HUES6 (cell line): ENCODE measurements at regions not wholly inside any gene's neighbourhood (a gene's known extent, or its start where the extent isn't known, plus 50 kb on each side); places are given as distances from the start of the nearest gene placed in this dataset.

Experiments used
- H3K27ac ChIP-seq: 2 replicates; pipeline ENCODE4 v1.7.0; 2013; ENCODE audit warnings: low read depth, mild to moderate bottlenecking, low read length, inconsistent platforms
- H3K27me3 ChIP-seq: 2 replicates; pipeline ENCODE4 v1.6.1; 2013; ENCODE audit warnings: low read length; ENCODE audit not compliant: control insufficient read depth, insufficient read depth
- H3K36me3 ChIP-seq: 2 replicates; pipeline ENCODE4 v1.6.1; 2013; ENCODE audit warnings: low read length; ENCODE audit not compliant: control insufficient read depth, insufficient read depth
- H3K4me1 ChIP-seq: 2 replicates; pipeline ENCODE4 v1.6.1; 2013; ENCODE audit warnings: low read length; ENCODE audit not compliant: control insufficient read depth, insufficient read depth
- H3K4me3 ChIP-seq: 2 replicates; pipeline ENCODE4 v1.5.1; 2013; ENCODE audit warnings: low read depth, low read length
- H3K9ac ChIP-seq: one replicate; pipeline ENCODE4 v1.6.1; 2013; ENCODE audit warnings: mild to moderate bottlenecking, low read length
- H3K9me3 ChIP-seq: 2 replicates; pipeline ENCODE4 v1.6.1; 2013; ENCODE audit warnings: low read depth, low read length; ENCODE audit not compliant: control insufficient read depth, insufficient read depth

GRCh38 chr12:89907659-89908058, 199.0 kb upstream of the ATP2B1 start:
- H3K27me3 ChIP-seq, result no peaks in the 10 kb centered on the region
- no peak overlapping the region for H3K9ac ChIP-seq
- H3K9me3 ChIP-seq, result peaks cover 2% of the 10 kb centered on the region; the same call in 1 of the 2 replicates
- peak overlapping the region; percentile 29; the same call in 1 of the 2 replicates for H3K27ac ChIP-seq
- H3K36me3 ChIP-seq, result no peaks in the 10 kb centered on the region
- no peaks in the 10 kb centered on the region for H3K4me1 ChIP-seq
- no peak overlapping the region for H3K4me3 ChIP-seq

DNA sequence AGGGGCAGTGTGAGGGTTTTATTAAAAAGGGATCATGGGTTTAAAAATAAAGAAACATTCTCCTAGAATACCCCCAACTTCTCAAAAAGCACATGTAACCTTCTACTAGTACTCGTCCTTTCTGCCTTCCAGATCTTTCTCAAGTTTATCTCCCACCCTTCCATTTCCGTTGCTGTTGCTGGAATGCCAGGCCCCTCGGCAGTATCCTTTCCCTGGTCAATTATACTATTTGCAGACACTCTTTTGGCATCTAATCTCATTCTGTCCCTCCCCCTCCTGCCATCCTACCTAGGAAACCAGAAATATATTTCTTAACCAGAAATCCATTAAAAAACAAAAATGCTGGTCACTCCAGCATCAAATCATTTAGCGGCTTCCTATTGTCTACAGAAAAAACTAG, 198.2 kb upstream of the ATP2B1 start:
- Histone ChIP-seq H3K27ac (peak overlapping the region; percentile 29; the same call in 1 of the 2 replicates), H3K4me3 (no peak overlapping the region), H3K36me3 (no peaks in the 10 kb centered on the region), H3K9ac (no peak overlapping the region), H3K27me3 (no peaks in the 10 kb centered on the region), H3K4me1 (no peaks in the 10 kb centered on the region), H3K9me3 (no peaks in the 10 kb centered on the region; the same call in 1 of the 2 replicates)

DNA sequence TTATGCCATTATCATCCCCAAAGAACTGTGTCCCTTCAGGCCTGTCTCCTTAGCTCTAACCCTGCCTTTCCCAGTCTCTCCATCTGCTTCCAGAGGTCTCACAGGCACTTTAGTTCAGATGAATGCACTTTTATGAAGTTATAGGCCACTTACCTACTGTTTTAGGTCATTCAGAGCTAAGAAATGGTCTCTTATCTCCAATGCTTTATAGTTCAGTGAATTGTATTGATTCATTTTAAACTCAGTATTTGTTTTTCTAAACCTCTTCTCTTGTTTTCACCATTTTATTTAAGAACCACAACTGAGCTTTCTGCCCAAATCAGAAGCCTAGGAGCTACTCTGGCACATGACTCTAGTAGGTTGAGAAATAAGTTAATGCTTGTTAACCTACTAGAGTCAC, 197.5 kb upstream of the ATP2B1 start:
- no peak overlapping the region for H3K9ac ChIP-seq
- H3K9me3 ChIP-seq, result no peaks in the 10 kb centered on the region; the same call in 1 of the 2 replicates
- H3K4me3 ChIP-seq, result no peak overlapping the region

DNA sequence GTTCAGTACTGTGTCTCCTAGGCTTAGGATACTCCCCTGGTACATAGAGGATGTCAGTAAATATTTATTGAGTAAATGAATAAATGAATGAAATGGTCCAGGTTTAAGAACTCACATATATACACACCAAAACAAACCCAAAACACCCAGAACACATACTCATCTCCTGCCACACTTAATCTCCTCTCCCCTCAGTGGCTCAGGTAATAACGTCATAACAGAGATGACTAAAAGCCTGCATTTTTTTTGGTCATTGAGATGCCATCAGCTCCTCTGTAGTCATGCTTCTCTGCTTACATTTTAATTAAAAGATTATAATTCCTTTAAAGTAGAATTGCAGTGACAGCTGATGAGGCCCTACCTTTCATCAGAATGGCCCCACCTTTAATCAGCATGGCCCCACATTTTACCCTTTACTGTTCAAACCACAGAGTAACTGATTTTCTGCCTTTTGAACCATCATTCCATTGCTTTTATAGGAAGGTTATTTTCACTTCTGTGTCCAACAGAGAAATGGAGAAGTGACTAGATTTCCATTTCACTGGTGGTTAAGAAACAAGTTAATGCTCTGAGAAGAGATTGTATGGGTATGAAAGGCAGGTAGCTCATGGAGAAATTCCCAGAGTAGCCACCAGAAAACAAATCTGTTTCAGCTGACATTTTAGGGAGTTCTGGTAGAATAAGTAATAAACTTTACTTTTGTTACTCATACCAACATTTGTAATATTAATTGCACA, 193.4 kb upstream of the ATP2B1 start:
- no peak overlapping the region for H3K4me3 ChIP-seq
- no peaks in the 10 kb centered on the region for H3K27me3 ChIP-seq
- no peak overlapping the region for H3K27ac ChIP-seq
- no peaks in the 10 kb centered on the region for H3K36me3 ChIP-seq
- H3K9ac ChIP-seq, result no peak overlapping the region
- H3K4me1 ChIP-seq, result peaks cover 9% of the 10 kb centered on the region
- H3K9me3 ChIP-seq, result no peaks in the 10 kb centered on the region

More for the DNA sequence above, 197.5 kb upstream of the ATP2B1 start:
- no peaks in the 10 kb centered on the region for H3K27me3 ChIP-seq
- H3K27ac ChIP-seq, result no peak overlapping the region
- no peaks in the 10 kb centered on the region for H3K36me3 ChIP-seq
- H3K4me1 ChIP-seq, result no peaks in the 10 kb centered on the region

GRCh38 chr12:89901319-89901718, 192.7 kb upstream of the ATP2B1 start:
- H3K9ac ChIP-seq, result no peak overlapping the region
- H3K27ac ChIP-seq, result no peak overlapping the region
- no peaks in the 10 kb centered on the region for H3K36me3 ChIP-seq
- H3K4me1 ChIP-seq, result peaks cover 9% of the 10 kb centered on the region
- no peak overlapping the region for H3K4me3 ChIP-seq
- no peaks in the 10 kb centered on the region for H3K9me3 ChIP-seq
- no peaks in the 10 kb centered on the region for H3K27me3 ChIP-seq

GRCh38 chr12:89899651-89900050, 191.0 kb upstream of the ATP2B1 start:
- no peaks in the 10 kb centered on the region for H3K9me3 ChIP-seq
- no peak overlapping the region for H3K9ac ChIP-seq
- H3K4me3 ChIP-seq, result no peak overlapping the region
- H3K27me3 ChIP-seq, result no peaks in the 10 kb centered on the region
- peaks cover 9% of the 10 kb centered on the region for H3K4me1 ChIP-seq
- no peaks in the 10 kb centered on the region for H3K36me3 ChIP-seq
- H3K27ac ChIP-seq, result no peak overlapping the region

DNA sequence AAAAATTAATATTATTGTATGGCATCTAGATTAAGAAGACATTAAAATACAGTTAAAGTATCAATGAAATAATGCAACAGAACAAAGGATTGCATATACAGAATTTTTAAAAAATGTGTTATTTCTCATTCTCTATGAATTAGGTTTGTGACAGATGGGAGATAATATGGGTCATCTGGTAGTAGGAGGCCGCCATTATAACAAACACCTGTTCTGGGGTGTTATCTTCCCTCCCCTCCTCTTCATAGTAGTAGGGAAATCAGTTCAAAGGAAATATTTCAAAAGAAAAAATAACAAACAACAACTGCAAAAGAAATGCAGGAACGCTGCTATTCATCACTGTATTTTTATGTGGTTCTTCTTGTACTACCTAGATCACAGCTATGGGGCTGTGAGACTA, 187.0 kb upstream of the ATP2B1 start:
- Histone ChIP-seq H3K9me3 (no peaks in the 10 kb centered on the region; the same call in 1 of the 2 replicates), H3K9ac (no peak overlapping the region), H3K4me1 (peaks cover 9% of the 10 kb centered on the region), H3K27ac (no peak overlapping the region), H3K36me3 (no peaks in the 10 kb centered on the region), H3K4me3 (no peak overlapping the region), H3K27me3 (no peaks in the 10 kb centered on the region)

- H3K27ac ChIP-seq, result no peak overlapping the region
- H3K4me1 ChIP-seq, result peaks cover 9% of the 10 kb centered on the region
- H3K9ac ChIP-seq, result no peak overlapping the region
- no peaks in the 10 kb centered on the region; the same call in 1 of the 2 replicates for H3K9me3 ChIP-seq
- no peaks in the 10 kb centered on the region for H3K36me3 ChIP-seq
- H3K4me3 ChIP-seq, result no peak overlapping the region
- no peaks in the 10 kb centered on the region for H3K27me3 ChIP-seq
Measured at GRCh38 chr12:89895101-89895500, 186.5 kb upstream of the ATP2B1 start.

GRCh38 chr12:89893972-89894706, 185.5 kb upstream of the ATP2B1 start:
- peaks cover 2% of the 10 kb centered on the region for H3K4me1 ChIP-seq
- no peaks in the 10 kb centered on the region for H3K36me3 ChIP-seq
- no peak overlapping the region for H3K9ac ChIP-seq
- no peak overlapping the region for H3K4me3 ChIP-seq
- H3K27ac ChIP-seq, result no peak overlapping the region
- H3K27me3 ChIP-seq, result no peaks in the 10 kb centered on the region
- H3K9me3 ChIP-seq, result peaks cover 4% of the 10 kb centered on the region; the same call in 1 of the 2 replicates

- Histone ChIP-seq H3K27me3 (no peaks in the 10 kb centered on the region), H3K9me3 (peaks cover 7% of the 10 kb centered on the region; the same call in 1 of the 2 replicates), H3K4me1 (no peaks in the 10 kb centered on the region), H3K27ac (no peak overlapping the region), H3K4me3 (no peak overlapping the region), H3K36me3 (no peaks in the 10 kb centered on the region), H3K9ac (no peak overlapping the region)
Measured at GRCh38 chr12:89892436-89892835, 183.8 kb upstream of the ATP2B1 start.

GRCh38 chr12:89891933-89892332, 183.3 kb upstream of the ATP2B1 start:
- H3K36me3 ChIP-seq, result no peaks in the 10 kb centered on the region
- no peaks in the 10 kb centered on the region for H3K27me3 ChIP-seq
- H3K9me3 ChIP-seq, result peaks cover 7% of the 10 kb centered on the region; the same call in 1 of the 2 replicates
- H3K27ac ChIP-seq, result no peak overlapping the region
- H3K4me1 ChIP-seq, result no peaks in the 10 kb centered on the region
- no peak overlapping the region for H3K9ac ChIP-seq
- no peak overlapping the region for H3K4me3 ChIP-seq
